ENCODE measurements at regions not wholly inside any gene's neighbourhood (a gene's known extent, or its start where the extent isn't known, plus 50 kb on each side); places are given as distances from the start of the nearest gene placed in this dataset.

DNA sequence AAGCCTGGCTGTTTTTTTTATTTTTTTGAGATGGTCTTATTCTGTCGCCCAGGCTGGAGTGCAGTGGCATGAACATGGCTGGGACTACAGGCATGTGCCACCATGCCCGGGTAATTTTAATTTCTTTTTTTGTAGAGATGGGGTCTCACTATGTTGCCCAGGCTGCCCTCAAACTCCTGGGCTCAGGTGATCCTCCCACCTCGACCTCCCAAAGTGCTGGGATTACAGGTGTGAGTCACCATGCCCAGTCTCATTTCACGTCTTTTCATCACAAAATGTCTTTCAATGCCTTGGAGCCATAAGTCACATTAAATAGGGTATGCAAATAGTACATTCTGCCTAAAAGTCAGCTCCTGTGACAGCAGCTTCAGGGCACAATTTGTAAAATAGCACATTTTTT is 52.8 kb downstream of the SOX2 start:
- no peak for DNase-seq

DNA sequence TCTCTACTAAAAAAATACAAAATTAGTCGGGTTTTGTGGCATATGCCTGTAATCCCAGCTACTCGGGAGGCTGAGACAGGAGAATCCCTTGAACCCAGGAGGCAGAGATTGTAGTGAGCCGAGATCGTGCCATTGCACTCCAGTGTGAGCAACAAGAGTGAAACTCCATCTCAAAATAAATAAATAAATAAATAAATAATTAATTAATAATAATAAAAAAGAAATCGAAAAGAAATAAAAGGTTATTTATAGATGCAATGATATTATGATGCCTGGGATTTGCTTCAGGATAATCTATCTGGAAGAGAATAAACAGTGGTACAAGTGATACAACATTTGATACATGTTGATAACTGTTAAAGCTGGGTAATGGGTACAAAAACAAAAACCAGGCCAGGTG is 58.6 kb downstream of the SOX2 start:
- DNase-seq = no peak

- DNase-seq = no peak
Measured at GRCh38 chr3:181771120-181771519, 59.4 kb downstream of the SOX2 start.

- DNase-seq = no peak
Measured at GRCh38 chr3:181772166-181772565, 60.4 kb downstream of the SOX2 start.

DNA sequence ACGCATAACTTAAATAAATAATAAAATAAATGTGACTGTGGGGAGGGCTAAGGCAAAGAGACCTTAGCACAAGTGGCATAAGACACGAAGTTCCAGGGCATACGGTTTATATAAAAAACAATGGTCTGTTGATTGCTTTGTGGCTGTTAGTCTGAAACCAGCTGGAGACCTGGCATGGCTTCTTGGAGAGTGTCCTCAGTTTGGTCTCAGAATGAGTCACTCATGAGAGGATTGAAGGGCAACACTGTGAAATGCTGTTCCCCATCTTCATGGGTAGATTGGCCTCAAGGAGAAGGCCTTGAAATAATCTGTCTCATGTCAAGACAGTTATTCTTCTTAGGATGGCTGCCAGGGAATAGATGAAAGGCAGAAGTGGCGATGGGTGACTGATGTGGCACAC is 62.2 kb downstream of the SOX2 start:
- no peak for DNase-seq

DNA sequence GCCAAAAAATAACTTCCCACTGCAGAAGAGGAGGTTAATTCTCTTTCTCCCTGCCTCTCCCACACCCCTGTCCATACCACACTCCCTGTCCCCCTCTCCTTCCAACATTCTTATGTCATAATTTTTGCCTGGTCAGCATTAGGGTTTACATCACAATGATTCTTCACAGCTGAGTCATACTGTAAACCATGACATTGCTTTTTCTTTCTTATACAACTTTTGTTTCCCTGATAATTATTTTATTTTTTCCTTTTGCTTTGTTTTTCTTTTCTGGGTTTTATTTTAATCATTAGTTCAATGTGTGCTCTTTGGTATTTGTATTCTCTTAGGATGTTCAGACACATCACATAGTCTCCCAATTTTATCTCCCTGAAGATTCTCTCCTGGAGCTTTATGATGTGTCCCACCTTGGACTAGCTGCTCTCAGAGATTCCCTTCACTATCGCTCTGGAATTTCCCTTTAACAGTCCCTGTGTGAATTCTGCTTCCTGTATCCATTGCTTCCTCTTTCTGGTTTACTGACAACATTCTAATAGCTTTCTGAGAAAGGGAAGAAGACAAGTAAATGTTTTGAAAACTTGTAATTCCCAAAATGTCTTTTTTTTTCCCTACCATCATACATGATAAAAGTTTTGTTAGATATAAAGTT is 70.7 kb downstream of the SOX2 start:
- DNase-seq = no peak

GRCh38 chr3:181790561-181790960 is 78.8 kb downstream of the SOX2 start:
- no peak for DNase-seq

DNA sequence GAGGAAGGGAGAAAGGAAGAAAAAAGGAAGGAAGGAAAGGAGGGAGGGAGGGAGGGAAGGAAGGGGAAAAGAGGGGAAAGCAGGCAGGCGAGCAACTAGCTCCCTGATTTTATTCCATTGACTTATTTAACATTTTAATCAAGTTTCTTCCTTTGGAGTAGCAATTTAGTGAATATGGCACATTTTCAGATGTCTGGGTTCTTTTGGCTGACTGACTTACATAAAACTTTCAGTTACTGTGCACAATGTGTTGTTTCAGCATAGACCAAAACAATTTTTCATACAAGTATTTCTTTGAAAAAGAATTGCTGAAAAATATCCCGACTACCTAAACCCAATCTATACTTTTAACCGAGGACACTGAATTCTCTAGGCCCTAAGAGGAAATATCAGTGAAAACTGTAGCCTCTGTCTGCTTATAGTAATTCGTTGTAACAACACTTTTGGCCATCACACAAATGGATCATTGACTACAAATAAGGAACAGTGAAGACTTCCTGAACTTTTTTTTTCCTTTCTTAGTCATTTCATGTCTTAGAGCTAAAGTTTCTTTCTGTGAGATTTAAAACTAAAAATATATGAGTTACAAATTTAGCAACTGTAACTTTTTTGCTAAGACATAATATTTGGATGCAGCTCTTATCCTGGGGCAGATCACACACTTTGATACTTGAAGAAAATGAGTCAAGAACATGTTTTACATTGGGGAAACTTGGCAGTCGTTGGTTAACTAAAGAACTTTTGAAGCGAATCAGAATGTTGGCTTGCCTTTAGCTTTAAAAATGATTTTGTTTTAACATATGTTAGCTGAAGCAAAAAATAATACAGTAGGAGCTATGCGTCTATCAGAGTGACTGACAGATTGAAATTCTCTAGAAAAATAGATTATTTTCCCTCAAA is 79.6 kb downstream of the SOX2 start:
- no peak for DNase-seq

- DNase-seq = no peak
Measured at GRCh38 chr3:181793006-181793405, 81.3 kb downstream of the SOX2 start.

GRCh38 chr3:181794011-181794790 is 82.5 kb downstream of the SOX2 start:
- DNase-seq = no peak

DNA sequence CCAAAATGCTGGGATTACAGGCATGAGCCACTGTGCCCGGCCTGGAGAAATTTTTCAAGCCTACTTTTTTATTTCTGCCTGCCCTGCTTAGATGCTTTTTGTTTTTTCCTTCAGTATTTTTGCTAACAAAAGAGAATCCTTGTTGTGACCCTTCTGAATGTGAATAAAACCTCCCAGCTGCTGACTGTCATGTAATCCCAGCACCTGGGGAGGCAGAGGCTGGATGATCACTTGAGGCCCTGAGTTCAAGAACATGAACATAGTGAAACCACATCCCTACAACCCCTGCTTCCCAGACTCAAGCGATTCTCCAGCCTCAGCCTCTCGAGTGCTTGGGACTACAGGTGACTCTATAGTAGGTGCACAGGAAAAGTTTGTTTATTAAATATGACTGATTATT is 84.9 kb downstream of the SOX2 start:
- DNase-seq = no peak

DNA sequence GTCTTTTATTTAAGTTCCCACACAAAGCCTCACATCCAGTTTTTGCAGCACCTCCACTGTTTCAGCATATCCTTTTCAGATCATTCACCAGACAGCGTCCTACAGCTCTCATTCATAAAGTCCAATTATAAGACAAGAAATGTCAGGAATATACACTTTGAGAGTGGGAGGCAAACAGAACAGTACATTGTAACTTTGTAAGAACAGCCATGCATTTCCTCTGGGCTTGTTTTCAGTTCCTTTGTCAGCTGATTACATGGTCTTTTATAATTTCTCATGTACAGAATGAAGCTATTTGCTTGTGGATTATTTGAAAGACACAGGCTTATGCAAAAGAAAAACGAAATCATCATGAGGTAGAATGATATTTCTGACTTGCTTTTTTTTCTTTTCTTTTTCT is 85.7 kb downstream of the SOX2 start:
- DNase-seq = no peak

- no peak for DNase-seq
Measured at GRCh38 chr3:181805703-181806102, 94.0 kb downstream of the SOX2 start.

DNA sequence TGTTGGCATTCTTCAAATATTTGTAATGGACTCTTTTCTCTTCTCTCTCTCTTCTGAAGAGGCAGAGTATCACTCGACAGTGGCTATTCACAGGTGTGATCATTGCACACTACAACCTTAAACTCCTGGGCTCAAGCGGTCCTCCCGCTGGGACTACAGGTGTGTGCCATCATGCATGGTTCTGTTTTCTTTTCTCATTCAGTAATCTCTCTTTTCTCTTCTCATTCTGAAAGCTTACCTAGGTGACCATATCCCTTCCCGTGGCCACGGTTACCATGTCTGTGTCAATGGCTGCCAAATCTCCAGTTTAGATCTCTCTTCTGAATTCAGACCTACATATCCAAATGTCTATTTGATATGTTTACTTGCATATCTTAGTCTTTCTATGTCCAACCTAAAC is 96.3 kb downstream of the SOX2 start:
- DNase-seq = no peak

DNA sequence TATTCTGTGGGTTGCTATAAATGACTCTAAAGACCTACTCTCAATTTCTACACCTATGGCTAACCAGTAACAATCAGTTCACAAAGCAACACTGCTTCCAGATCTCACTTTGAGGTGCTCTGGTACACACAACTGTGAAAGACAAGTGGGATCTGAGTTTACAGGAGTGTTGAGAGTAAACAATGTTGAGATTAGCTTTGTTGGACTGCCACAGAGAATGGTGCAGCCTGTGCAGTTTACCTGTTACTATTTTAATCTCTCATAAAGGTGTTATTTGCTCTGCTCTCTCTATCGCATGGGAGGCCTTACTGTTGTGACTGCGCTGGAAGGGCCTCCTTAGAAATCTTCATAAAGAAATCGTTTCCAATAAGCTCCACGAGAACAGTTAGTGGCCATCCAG is 112.0 kb downstream of the SOX2 start:
- no peak for DNase-seq

DNA sequence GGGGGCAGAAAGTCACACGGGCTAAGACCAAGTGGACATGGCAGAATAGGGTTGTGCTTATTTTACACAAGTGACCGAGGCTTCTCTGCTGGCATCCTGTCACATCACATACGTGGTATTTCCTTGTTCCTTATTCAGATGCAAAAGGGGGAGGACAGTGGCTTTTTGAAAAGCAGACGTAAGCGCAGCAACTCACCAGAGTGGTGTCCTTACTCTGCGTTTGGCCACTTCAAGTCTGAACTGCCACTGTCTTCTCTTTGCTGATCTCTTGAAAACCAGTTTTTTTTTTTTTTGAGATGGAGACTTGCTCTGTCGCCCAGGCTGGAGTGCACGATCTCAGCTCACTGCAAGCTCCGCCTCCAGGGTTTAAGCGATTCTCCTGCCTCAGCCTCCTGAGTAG is 113.2 kb downstream of the SOX2 start:
- DNase-seq = no peak

GRCh38 chr3:181839039-181839915 is 127.6 kb downstream of the SOX2 start:
- no peak for DNase-seq

GRCh38 chr3:181839916-181840297 is 128.2 kb downstream of the SOX2 start:
- DNase-seq = no peak

DNA sequence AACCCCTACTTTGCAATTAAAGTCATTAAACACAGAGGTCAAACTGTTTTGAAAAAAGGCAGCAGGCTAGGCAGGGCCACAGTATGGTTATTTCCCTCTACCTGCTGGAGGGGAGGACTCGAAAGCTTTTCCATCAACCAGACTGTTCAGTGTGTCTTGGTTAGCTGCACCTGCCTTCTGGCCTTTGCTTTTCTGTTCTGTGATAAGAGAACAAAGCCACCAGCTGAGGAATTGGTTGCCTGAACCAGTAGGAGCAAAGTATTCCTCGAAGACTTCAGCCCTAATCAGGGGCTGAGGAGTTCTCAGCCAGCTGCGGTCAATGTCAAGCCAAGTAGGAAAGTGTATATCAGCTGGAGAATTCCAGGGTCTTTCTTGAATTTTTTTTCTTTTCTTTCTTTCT is 132.5 kb downstream of the SOX2 start:
- no peak for DNase-seq

- no peak for DNase-seq
Measured at GRCh38 chr3:181847276-181847675, 135.6 kb downstream of the SOX2 start.

- no peak for DNase-seq
Measured at GRCh38 chr3:181851063-181851462, 139.3 kb downstream of the SOX2 start.

DNA sequence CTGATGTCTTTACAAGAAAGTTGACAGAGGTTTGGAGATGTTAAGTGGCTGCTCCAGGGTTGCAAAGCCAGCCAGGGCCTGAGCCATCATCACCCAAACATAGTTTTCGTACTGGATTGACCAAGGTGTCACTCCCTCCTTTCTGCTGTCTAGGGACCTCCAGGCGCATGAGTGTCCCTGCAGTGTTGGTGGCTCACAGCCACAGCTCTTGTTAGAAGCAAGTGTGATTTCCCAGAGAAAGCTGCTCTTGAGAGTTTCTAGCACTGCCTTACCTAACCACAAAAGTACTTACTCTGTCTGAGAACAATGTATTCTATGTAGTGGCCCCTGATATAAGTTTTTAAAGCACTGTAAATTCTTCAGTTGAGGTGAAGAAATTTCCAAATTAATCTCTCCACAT is 144.1 kb downstream of the SOX2 start:
- no peak for DNase-seq

DNA sequence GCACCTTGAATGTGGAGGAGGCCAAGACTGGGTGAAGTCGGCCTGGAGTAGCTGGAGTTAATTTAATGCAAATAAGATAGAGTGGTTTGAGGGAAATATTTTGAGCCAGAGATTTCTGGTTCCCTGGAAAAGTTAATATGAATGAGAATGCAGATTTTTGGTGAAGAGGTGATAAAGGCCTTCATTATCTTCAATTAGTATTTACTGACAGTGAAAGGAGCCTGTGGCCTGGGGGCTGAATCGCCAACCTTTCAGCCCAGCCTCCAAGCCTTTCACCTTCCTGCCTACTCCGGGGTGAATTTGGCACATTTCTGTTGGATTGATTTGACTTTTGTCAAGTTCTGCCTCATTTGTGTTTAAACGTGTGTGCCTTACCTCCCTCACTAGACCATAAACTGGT is 147.8 kb downstream of the SOX2 start:
- no peak for DNase-seq

All from effector CD4-positive, alpha-beta T cell (primary cell).